ENCODE measurements at regions not wholly inside any gene's neighbourhood (a gene's known extent, or its start where the extent isn't known, plus 50 kb on each side); places are given as distances from the start of the nearest gene placed in this dataset.
A peak's percentile ranks its signal among the peaks of the same experiment; 100 is the strongest.
"Not testable (repeated sequence)": the region's sequence is repeated elsewhere in the genome, so short reads cannot be mapped to it uniquely, and the experiment has no call there.

DNA sequence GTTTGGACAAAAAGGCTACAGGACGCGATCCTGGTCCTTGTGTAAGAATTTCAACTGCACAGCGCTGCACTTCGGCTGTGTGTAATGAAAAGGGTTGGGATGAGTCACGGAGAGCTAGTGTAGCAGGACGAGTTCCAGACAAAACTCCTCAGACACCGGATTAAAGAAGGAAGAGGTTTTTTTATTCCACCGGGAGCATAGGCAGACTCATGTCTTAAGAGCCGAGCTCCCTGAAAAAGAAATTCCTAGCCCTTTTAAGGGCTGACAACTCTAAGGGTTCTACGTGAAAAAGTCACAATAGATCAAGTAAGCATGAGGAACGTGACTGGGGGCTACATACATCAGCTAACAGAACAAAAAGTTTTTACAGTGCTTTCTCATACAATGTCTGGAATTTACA is 54.8 kb upstream of the FAM90A1 start:
- intact Hi-C loops (cut with DNase I, micrococcal nuclease); DNase-seq; ATAC-seq: not testable (repeated sequence)

DNA sequence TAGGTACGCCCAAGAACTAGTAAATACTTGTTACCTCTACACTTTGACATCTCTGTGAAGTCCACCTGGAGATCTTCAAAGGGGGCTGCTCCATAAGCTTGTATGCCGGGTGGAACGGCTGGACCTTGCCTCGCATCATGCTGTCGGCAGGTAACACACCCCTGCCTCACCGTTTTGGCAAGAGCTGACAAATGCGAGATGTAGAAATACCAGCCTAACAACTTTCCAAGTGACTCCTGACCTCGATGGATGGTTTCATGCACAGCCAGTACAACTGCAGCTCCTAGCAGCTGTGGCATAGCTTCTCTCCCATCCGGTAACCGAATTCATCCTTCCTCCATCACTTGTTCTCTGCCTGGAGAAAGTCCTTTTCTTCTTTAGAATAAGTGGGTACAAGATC is 58.3 kb upstream of the FAM90A1 start:
- DNase-seq; ATAC-seq; intact Hi-C loops (cut with DNase I, micrococcal nuclease): not testable (repeated sequence)

GRCh38 chr12:8291764-8292163 is 64.3 kb upstream of the FAM90A1 start:
- ATAC-seq; intact Hi-C loops (cut with DNase I, micrococcal nuclease); DNase-seq: not testable (repeated sequence)

DNA sequence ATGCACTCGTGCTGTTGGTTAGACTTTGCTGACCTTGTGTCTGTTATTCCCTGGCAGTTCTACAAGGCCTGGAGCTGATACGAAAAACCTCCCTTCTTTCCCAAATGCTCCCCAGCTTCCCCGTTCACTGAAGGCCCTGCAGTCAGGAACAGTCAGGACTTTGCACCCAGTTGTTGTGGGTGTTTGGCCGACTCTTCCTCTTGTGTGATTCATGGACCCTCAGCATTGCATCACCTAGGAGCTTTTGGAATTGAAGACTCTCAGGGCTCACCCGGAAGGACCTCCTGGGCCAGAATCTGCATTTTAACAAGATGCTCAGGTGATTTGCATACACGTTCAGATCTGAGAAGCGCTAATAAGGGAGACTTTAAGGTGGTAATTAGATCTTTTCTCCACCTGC is 67.2 kb upstream of the FAM90A1 start:
- ATAC-seq; intact Hi-C loops (cut with DNase I, micrococcal nuclease); DNase-seq: not testable (repeated sequence)

GRCh38 chr12:8308611-8309010 is 81.2 kb upstream of the FAM90A1 start:
- intact Hi-C loops (cut with DNase I, micrococcal nuclease); ATAC-seq; DNase-seq: not testable (repeated sequence)

GRCh38 chr12:8315997-8316396 is 88.6 kb upstream of the FAM90A1 start:
- intact Hi-C loops (cut with DNase I, micrococcal nuclease); ATAC-seq; DNase-seq: not testable (repeated sequence)

- ATAC-seq; intact Hi-C loops (cut with DNase I, micrococcal nuclease); DNase-seq: not testable (repeated sequence)
Measured at GRCh38 chr12:8317675-8318074, 90.3 kb upstream of the FAM90A1 start.

DNA sequence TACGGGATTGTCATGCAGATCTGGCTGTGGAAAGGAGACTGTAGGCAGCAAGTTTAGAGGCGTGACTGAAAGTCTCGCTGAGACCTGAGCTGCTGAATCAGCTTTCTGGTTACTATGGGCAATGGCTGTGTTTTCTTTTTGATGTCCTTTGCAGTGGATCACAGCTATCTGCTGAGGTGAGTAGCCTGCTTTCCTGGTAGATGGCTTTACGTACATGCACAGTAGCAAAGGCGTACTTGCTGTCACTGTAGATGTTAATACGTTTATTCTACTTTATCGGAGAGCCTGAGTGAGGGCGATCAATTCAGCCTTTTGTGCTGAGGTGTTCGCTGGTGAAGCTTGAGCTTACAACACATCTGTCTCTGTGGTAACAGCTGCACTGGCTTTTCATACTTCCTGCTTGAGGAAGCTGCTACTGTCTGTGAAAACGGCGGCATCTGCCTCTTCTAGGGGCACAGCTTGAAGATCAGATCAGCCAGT is 92.9 kb upstream of the FAM90A1 start:
- intact Hi-C loops (cut with DNase I, micrococcal nuclease); ATAC-seq: not testable (repeated sequence)
- peak in 1 of 2 donors; percentile 5 for DNase-seq

- DNase-seq; intact Hi-C loops (cut with DNase I, micrococcal nuclease); ATAC-seq: not testable (repeated sequence)
Measured at GRCh38 chr12:8320791-8321370, 93.5 kb upstream of the FAM90A1 start.

- DNase-seq; ATAC-seq; intact Hi-C loops (cut with DNase I, micrococcal nuclease): not testable (repeated sequence)
Measured at GRCh38 chr12:8325145-8325839, 97.9 kb upstream of the FAM90A1 start.

DNA sequence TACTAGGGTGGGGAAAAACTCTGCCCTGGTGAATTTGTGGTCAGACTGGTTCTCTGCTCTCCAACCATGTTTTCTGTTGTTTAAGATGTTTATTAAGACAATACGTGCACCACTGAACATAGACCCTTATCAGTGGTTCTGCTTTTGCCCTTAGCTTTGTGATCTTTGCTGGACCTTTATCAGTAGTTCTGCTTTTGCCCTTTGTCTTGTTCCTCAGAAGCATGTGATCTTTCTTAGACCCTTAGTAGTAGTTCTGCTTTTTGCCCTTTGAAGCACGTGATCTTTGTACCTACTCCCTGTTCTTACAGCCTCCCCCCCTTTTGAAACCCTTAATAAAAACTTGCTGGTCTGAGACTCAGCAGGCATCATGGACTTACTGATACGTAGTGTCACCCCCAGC is 101.4 kb upstream of the FAM90A1 start:
- intact Hi-C loops (cut with DNase I, micrococcal nuclease); DNase-seq; ATAC-seq: not testable (repeated sequence)

GRCh38 chr12:8332373-8332772 is 105.0 kb upstream of the FAM90A1 start:
- intact Hi-C loops (cut with DNase I, micrococcal nuclease); ATAC-seq; DNase-seq: not testable (repeated sequence)

DNA sequence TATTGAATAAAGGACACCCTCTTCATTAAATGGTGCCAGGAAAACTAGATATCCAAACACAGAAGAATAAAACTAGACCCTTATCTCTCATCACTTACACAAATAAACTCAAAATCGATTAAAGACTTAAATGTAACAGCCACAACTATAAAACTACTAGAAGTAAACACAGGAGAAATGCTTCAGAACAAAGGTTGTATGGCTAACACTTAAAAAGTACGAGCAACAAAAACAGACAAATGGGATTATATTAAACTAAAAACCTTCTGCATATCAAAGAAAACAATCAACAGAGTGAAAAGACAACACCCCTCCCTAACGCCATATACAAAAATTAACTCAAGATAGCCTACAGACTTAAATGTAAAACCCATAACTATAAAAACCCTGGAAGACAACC is 104.7 kb upstream of the CLEC6A start:
- ATAC-seq; intact Hi-C loops (cut with DNase I, micrococcal nuclease); DNase-seq: not testable (repeated sequence)

DNA sequence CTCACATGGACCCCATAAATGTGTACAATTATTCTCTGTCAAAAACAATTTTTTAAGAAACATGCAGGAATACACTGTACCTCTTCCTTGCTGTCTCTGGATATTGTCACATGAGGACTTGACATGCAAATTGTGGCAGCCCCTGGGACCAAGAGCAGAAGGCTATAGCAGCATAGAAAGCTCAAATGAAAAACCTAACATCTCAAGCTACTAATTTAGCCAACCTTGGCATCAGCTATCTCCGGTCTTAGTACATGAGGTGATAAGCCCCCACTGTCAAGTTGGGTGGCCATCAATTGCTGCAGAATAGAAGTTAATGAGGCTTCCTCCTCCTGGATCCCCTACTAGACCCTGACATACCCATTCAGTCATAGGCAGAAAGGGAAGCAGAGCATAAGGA is 101.0 kb upstream of the CLEC6A start:
- intact Hi-C loops (cut with DNase I, micrococcal nuclease); DNase-seq; ATAC-seq: not testable (repeated sequence)

DNA sequence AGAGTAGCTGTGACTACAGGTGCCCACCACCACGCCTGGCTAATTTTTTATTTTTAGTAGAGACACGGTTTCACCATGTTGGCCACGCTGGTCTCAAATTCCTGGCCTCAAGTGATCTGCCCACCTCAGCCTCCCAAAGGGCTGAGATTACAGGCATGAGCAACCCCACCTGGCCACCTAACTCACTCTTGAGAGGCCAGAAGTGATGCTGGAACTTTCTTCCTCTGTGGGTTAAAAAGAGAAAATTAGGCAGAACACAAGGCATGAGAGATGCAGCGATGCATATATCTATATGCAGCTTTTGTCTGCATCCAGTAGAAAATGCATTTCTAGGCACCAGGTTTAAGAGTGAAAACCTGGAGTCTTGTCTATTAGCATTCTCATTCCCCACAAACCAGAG is 100.2 kb upstream of the CLEC6A start:
- DNase-seq; intact Hi-C loops (cut with DNase I, micrococcal nuclease); ATAC-seq: not testable (repeated sequence)

- intact Hi-C loops (cut with DNase I, micrococcal nuclease); DNase-seq; ATAC-seq: not testable (repeated sequence)
Measured at GRCh38 chr12:8373744-8374143, 82.0 kb upstream of the CLEC6A start.

- intact Hi-C loops (cut with DNase I, micrococcal nuclease); ATAC-seq; DNase-seq: not testable (repeated sequence)
Measured at GRCh38 chr12:8375122-8375521, 80.6 kb upstream of the CLEC6A start.

GRCh38 chr12:8377756-8378155 is 78.0 kb upstream of the CLEC6A start:
- intact Hi-C loops (cut with DNase I, micrococcal nuclease); ATAC-seq; DNase-seq: not testable (repeated sequence)

- DNase-seq; ATAC-seq; intact Hi-C loops (cut with DNase I, micrococcal nuclease): not testable (repeated sequence)
Measured at GRCh38 chr12:8382556-8382955, 73.2 kb upstream of the CLEC6A start.

DNA sequence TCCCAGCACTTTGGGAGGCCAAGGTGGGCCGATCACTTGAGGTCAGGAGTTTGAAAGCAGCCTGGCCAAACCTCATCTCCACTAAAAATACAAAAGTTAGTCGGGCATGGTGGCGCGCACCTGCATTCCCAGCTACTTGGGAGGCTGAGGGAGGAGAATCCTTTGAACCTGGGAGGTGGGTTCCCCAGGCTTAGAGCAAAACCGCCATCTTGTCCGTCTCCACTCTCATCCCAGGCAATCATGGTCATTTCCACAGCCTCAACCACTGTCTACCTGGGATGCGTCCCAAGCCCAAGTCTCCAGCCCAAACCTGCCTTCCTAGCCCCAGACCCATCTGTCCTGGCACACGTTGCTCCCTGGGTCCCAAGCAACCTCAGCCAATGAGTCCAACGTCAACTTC is 71.1 kb upstream of the CLEC6A start:
- intact Hi-C loops (cut with DNase I, micrococcal nuclease); ATAC-seq; DNase-seq: not testable (repeated sequence)
